WTC11 (cell line): ENCODE measurements at regions not wholly inside any gene's neighbourhood (a gene's known extent, or its start where the extent isn't known, plus 50 kb on each side); places are given as distances from the start of the nearest gene placed in this dataset.

Experiments used
- ATAC-seq: fragments of 200-7000 bp; cut with Tn5 transposase; 2 replicates; pipeline ENCODE4 v1.10.0; 2021; ENCODE audit warnings: mild to moderate bottlenecking, moderate library complexity
- CTCF ChIA-PET: fragments of 300-600 bp; sonication (Branson Sonifier 250); formaldehyde crosslinking; loops from one replicate; lab custom pipeline; 2021; ENCODE audit warnings: antibody characterized with exemption; lab: Charles Lee
- POLR2A ChIA-PET: fragments of 350-600 bp; sonication (Branson Sonifier 250); formaldehyde crosslinking; loops from one replicate; lab custom pipeline; 2021; ENCODE audit warnings: antibody characterized with exemption; lab: Charles Lee
- DNase-seq: peaks from one replicate; pipeline ENCODE4 v3.0.0; 2021; ENCODE audit warnings: low spot score
- H3K27ac Mint-ChIP-seq: 2 replicates; pipeline ENCODE4 v1.8.0; 2021; ENCODE audit warnings: mixed read lengths
- H3K27me3 Mint-ChIP-seq: 2 replicates; pipeline ENCODE4 v1.8.0; 2021; ENCODE audit warnings: low read depth, mild to moderate bottlenecking, moderate library complexity, mixed read lengths
- H3K36me3 Mint-ChIP-seq: 2 replicates; pipeline ENCODE4 v1.8.0; 2021; ENCODE audit warnings: mixed read lengths
- H3K4me1 Mint-ChIP-seq: 2 replicates; pipeline ENCODE4 v1.8.0; 2022; ENCODE audit warnings: mixed read lengths
- H3K4me3 Mint-ChIP-seq: 2 replicates; pipeline ENCODE4 v1.8.0; 2021; ENCODE audit warnings: mild to moderate bottlenecking, moderate library complexity, mixed read lengths
- H3K9me3 Mint-ChIP-seq: 2 replicates; pipeline ENCODE4 v1.8.0; 2021; ENCODE audit warnings: mixed read lengths
- ARID4B ChIP-seq: sonication (generic); formaldehyde crosslinking; IDR thresholded peaks from 2 replicates; pipeline ENCODE4 v1.8.0; 2023; ENCODE audit warnings: missing genetic modification reagents, mild to moderate bottlenecking, borderline replicate concordance
- ATF2 ChIP-seq: sonication (generic); formaldehyde crosslinking; IDR thresholded peaks from 2 replicates; pipeline ENCODE4 v1.8.1; 2022; ENCODE audit warnings: low read depth, missing genetic modification reagents, borderline replicate concordance
- ATF6 ChIP-seq: sonication (generic); formaldehyde crosslinking; IDR thresholded peaks from 2 replicates; pipeline ENCODE4 v1.8.1; 2023; ENCODE audit warnings: mild to moderate bottlenecking, missing genetic modification reagents
- CDX4 ChIP-seq: fragments of 250-450 bp; sonication (Bioruptor Pico); IDR thresholded peaks from 2 replicates; pipeline ENCODE4 v1.9.0; 2021; ENCODE audit warnings: moderate library complexity, mild to moderate bottlenecking, inconsistent platforms, borderline replicate concordance
- CTCF ChIP-seq: fragments of 200-600 bp; IDR thresholded peaks from 2 replicates; pipeline ENCODE4 v1.8.0; 2022; ENCODE audit warnings: antibody characterized with exemption
- ELF4 ChIP-seq: sonication (generic); formaldehyde crosslinking; IDR thresholded peaks from 2 replicates; pipeline ENCODE4 v1.8.1; 2022; ENCODE audit warnings: low read depth, mild to moderate bottlenecking, moderate library complexity, missing genetic modification reagents
- IRF2 ChIP-seq: sonication (generic); formaldehyde crosslinking; IDR thresholded peaks from 2 replicates; pipeline ENCODE4 v1.8.0; 2022; ENCODE audit warnings: low read depth, missing genetic modification reagents, borderline replicate concordance
- JAZF1 ChIP-seq: fragments of 250-450 bp; sonication (Bioruptor Pico); IDR thresholded peaks from 2 replicates; pipeline ENCODE4 v1.9.0; 2021; ENCODE audit warnings: moderate library complexity, mild to moderate bottlenecking, inconsistent platforms
- KAT7 ChIP-seq: sonication (generic); formaldehyde crosslinking; IDR thresholded peaks from 2 replicates; pipeline ENCODE4 v1.8.1; 2023; ENCODE audit warnings: missing genetic modification reagents, mild to moderate bottlenecking, borderline replicate concordance
- SP1 ChIP-seq: sonication (generic); formaldehyde crosslinking; conservative IDR thresholded peaks from 2 replicates; pipeline ENCODE4 v1.8.1; 2022; ENCODE audit warnings: missing genetic modification reagents
- STAT6 ChIP-seq: sonication (generic); formaldehyde crosslinking; conservative IDR thresholded peaks from 2 replicates; pipeline ENCODE4 v1.8.1; 2023; ENCODE audit warnings: mild to moderate bottlenecking, low read depth, missing genetic modification reagents, moderate library complexity
- USF1 ChIP-seq: sonication (generic); formaldehyde crosslinking; IDR thresholded peaks from 2 replicates; pipeline ENCODE4 v1.8.0; 2022; ENCODE audit warnings: mild to moderate bottlenecking, missing genetic modification reagents
- ZBTB43 ChIP-seq: sonication (generic); formaldehyde crosslinking; IDR thresholded peaks from 2 replicates; pipeline ENCODE4 v1.8.1; 2023; ENCODE audit warnings: mild to moderate bottlenecking, missing genetic modification reagents
- ZNF232 ChIP-seq: sonication (generic); formaldehyde crosslinking; IDR thresholded peaks from 2 replicates; pipeline ENCODE4 v1.8.0; 2022; ENCODE audit warnings: mild to moderate bottlenecking, missing genetic modification reagents
- ZNF281 ChIP-seq: sonication (generic); formaldehyde crosslinking; IDR thresholded peaks from 2 replicates; pipeline ENCODE4 v1.8.0; 2023; ENCODE audit warnings: mild to moderate bottlenecking, missing genetic modification reagents
- ZNF317 ChIP-seq: sonication (generic); formaldehyde crosslinking; IDR thresholded peaks from 2 replicates; pipeline ENCODE4 v1.8.1; 2023; ENCODE audit warnings: low read depth, mild to moderate bottlenecking, moderate library complexity, missing genetic modification reagents, borderline replicate concordance

GRCh38 chr4:89574176-89574575, 262.8 kb downstream of the SNCA start (continued):
- TF ChIP-seq ATF2 (CRISPR knock-in tag) (no peak), ARID4B (no peak), KAT7 (CRISPR knock-in tag) (no peak), USF1 (CRISPR knock-in tag) (no peak), ELF4 (CRISPR knock-in tag) (no peak), CTCF (no peak)

- H3K4me1 Mint-ChIP-seq: peaks cover 12% of the 10 kb centered on the region
- H3K27ac Mint-ChIP-seq: no peak overlapping the region
- peaks cover 24% of the 10 kb centered on the region for H3K9me3 Mint-ChIP-seq
- H3K4me3 Mint-ChIP-seq: no peak overlapping the region
- DNase-seq (no peak), ATAC-seq (no peak)
- POLR2A ChIA-PET: no interaction called here
- CTCF ChIA-PET: interaction anchor here (1.0 kb wide), 1 partner anchor 16 kb away, joined by 3 read pairs; no protein-coding TSS in a partner anchor
- peaks cover 9% of the 10 kb centered on the region for H3K36me3 Mint-ChIP-seq
- H3K27me3 Mint-ChIP-seq: no peaks in the 10 kb centered on the region
- TF ChIP-seq KAT7 (CRISPR knock-in tag) (no peak), ZNF232 (no peak), IRF2 (no peak), CDX4 (CRISPR knock-in tag) (no peak), ATF6 (CRISPR knock-in tag) (no peak), SP1 (CRISPR knock-in tag) (no peak), JAZF1 (CRISPR knock-in tag) (no peak), ZNF317 (CRISPR knock-in tag) (no peak), ZNF281 (CRISPR knock-in tag) (no peak), ZBTB43 (no peak), STAT6 (CRISPR knock-in tag) (no peak)
Observed at GRCh38 chr4:89573656-89574055, 263.3 kb downstream of the SNCA start.
